Transverse colon (tissue), 4 donors: ENCODE measurements at regions not wholly inside any gene's neighbourhood (a gene's known extent, or its start where the extent isn't known, plus 50 kb on each side); places are given as distances from the start of the nearest gene placed in this dataset.

Experiments used
- DNase-seq: peaks from one replicate; pipeline ENCODE4 v3.0.0-alpha.2; 2019
- H3K27ac ChIP-seq, 4 donors: fragments of 200-600 bp; sonication (generic); 2 replicates each; pipeline ENCODE4 v1.5.1; 2016 to 2018; ENCODE audit warnings: inconsistent platforms in 4 of 4
- H3K27me3 ChIP-seq: fragments of 200-600 bp; sonication (generic); 2 replicates; pipeline ENCODE4 v1.5.1; 2017; ENCODE audit warnings: inconsistent platforms
- H3K36me3 ChIP-seq, 4 donors: fragments of 200-600 bp; sonication (generic); 2 replicates each; pipeline ENCODE4 v1.5.1; 2017 to 2019; ENCODE audit warnings: inconsistent platforms in 4 of 4
- H3K4me1 ChIP-seq, 4 donors: fragments of 200-600 bp; sonication (generic); 2 replicates each; pipeline ENCODE4 v1.5.1; 2017 to 2020; ENCODE audit warnings: inconsistent platforms in 4 of 4
- H3K4me3 ChIP-seq, 4 donors: fragments of 200-600 bp; sonication (generic); 1 replicate in 1 of 4; 2 replicates in 3 of 4; pipeline versions ENCODE4 v1.5.1 to v1.6.1; 2017 to 2019; ENCODE audit warnings: inconsistent platforms in 4 of 4
- H3K9me3 ChIP-seq, 2 donors: fragments of 200-600 bp; sonication (generic); 2 replicates each; pipeline ENCODE4 v1.5.1; 2017 to 2019; ENCODE audit warnings: inconsistent platforms in 2 of 2
- CTCF ChIP-seq, 5 experiments: fragments of 200-600 bp in 3 of 5; fragments of 450-650 bp in 2 of 5; sonication (generic) in 3 of 5; IDR thresholded peaks; 1 replicate in 2 of 5; 2 replicates in 3 of 5; pipeline ENCODE4 v1.5.1; 2016 to 2017; ENCODE audit warnings: antibody characterized with exemption in 5 of 5, inconsistent platforms in 3 of 5, mild to moderate bottlenecking in 2 of 5, moderate library complexity in 1 of 5
- EP300 ChIP-seq: sonication (generic); formaldehyde crosslinking; IDR thresholded peaks from one replicate; pipeline ENCODE4 v1.6.1; 2017; ENCODE audit warnings: antibody characterized with exemption, low read depth
- POLR2A ChIP-seq: fragments of 450-650 bp; IDR thresholded peaks from one replicate; pipeline ENCODE4 v1.6.1; 2016; ENCODE audit warnings: antibody characterized with exemption, mild to moderate bottlenecking, moderate library complexity
- POLR2AphosphoS5 ChIP-seq, 3 donors: sonication (generic); formaldehyde crosslinking; IDR thresholded peaks; one replicate each; pipeline ENCODE4 v1.6.1; 2016; ENCODE audit warnings: antibody characterized with exemption in 3 of 3
- WGBS, 2 donors: methylation state at CpG; one replicate each; pipeline ENCODE4 v1.1.5; 2018; ENCODE audit warnings: low coverage in 1 of 2; 5-methylcytosine and 5-hydroxymethylcytosine counted together
- in situ Hi-C, 4 donors: fragments of 200-750 bp; cut with MboI; loops; one replicate each; pipeline versions ENCODE4 v1.15.0 to v1.15.1; 2017; ENCODE audit warnings: low sequenced_read_pairs in 3 of 4, low pct_ligation_motif_present in 1 of 4, low pct_unique_long_range_greater_than_20kb in 1 of 4
- intact Hi-C: fragments of 100-400 bp; cut with DNase I; formaldehyde crosslinking; loops from one replicate; pipeline ENCODE4 v1.15.1; 2023; ENCODE audit warnings: low total_unique reads

- TF ChIP-seq CTCF (IDR thresholded peaks at IDR 0.05) (no peak), POLR2AphosphoS5 (IDR thresholded peaks at IDR 0.05) (no peak)
- in situ Hi-C loops, result loop anchor here in 1 of 4 donors (25.0 kb wide), 1 partner anchor 105 kb away; no protein-coding TSS in a partner anchor
Observed at GRCh38 chrY:8342173-8342572, 995.1 kb upstream of the TSPY4 start.

GRCh38 chrY:8351241-8351640 lies 986.0 kb upstream of the TSPY4 start:
- intact Hi-C loops, result no loop called here

More at GRCh38 chrY:8342173-8342572, 995.1 kb upstream of the TSPY4 start:
- Histone ChIP-seq H3K4me1 (no peaks in the 10 kb centered on the region), H3K9me3 (no peaks in the 10 kb centered on the region), H3K27ac (no peak overlapping the region), H3K36me3 (no peaks in the 10 kb centered on the region), H3K4me3 (no peak overlapping the region), H3K27me3 (no peaks in the 10 kb centered on the region)
- DNase-seq, result no peak
- WGBS, 2 donors, result 90% methylated on average over 2 of the region's 2 CpGs; no CpG with 5 or more reads in 1 of the 2 donors
- intact Hi-C loops, result no loop called here

GRCh38 chrY:8352201-8352600 lies 985.1 kb upstream of the TSPY4 start:
- no peaks in the 10 kb centered on the region for H3K9me3 ChIP-seq
- in situ Hi-C loops (loop anchor here in 1 of 4 donors (25.0 kb wide), 1 partner anchor 110 kb away; no protein-coding TSS in a partner anchor), intact Hi-C loops (no loop called here)
- no peak overlapping the region for H3K4me3 ChIP-seq
- no peaks in the 10 kb centered on the region for H3K27me3 ChIP-seq
- no peaks in the 10 kb centered on the region for H3K4me1 ChIP-seq
- no peaks in the 10 kb centered on the region for H3K36me3 ChIP-seq
- WGBS, 2 donors, result no CpG with 5 or more reads among the region's 2 CpGs
- no peak for TF ChIP-seq POLR2A
- no peak for TF ChIP-seq POLR2AphosphoS5 (IDR thresholded peaks at IDR 0.05)
- no peak for TF ChIP-seq CTCF (IDR thresholded peaks at IDR 0.05)
- TF ChIP-seq EP300, result no peak
- no peak overlapping the region for H3K27ac ChIP-seq
- DNase-seq, result no peak

More at GRCh38 chrY:8351241-8351640, 986.0 kb upstream of the TSPY4 start:
- TF ChIP-seq POLR2AphosphoS5 (IDR thresholded peaks at IDR 0.05), result no peak
- no peak for TF ChIP-seq EP300
- no peak for TF ChIP-seq CTCF (IDR thresholded peaks at IDR 0.05)
- TF ChIP-seq POLR2A, result no peak
- no peak overlapping the region for H3K4me3 ChIP-seq
- DNase-seq, result no peak
- H3K36me3 ChIP-seq, result no peaks in the 10 kb centered on the region
- no peaks in the 10 kb centered on the region for H3K27me3 ChIP-seq
- H3K27ac ChIP-seq, result no peak overlapping the region
- H3K4me1 ChIP-seq, result no peaks in the 10 kb centered on the region
- in situ Hi-C loops, result loop anchor here in 1 of 4 donors (25.0 kb wide), 1 partner anchor 111 kb away; no protein-coding TSS in a partner anchor
- WGBS, 2 donors, result 86% methylated on average over 1 of the region's 1 CpG; no CpG with 5 or more reads in 1 of the 2 donors
- H3K9me3 ChIP-seq, result no peaks in the 10 kb centered on the region

GRCh38 chrY:8358161-8358560 lies 979.1 kb upstream of the TSPY4 start:
- no peaks in the 10 kb centered on the region for H3K4me1 ChIP-seq
- TF ChIP-seq POLR2AphosphoS5 (IDR thresholded peaks at IDR 0.05), result no peak
- no peak for TF ChIP-seq POLR2A
- no peak for TF ChIP-seq EP300
- TF ChIP-seq CTCF (IDR thresholded peaks at IDR 0.05), result no peak
- DNase-seq, result no peak
- no peaks in the 10 kb centered on the region for H3K9me3 ChIP-seq
- H3K27me3 ChIP-seq, result no peaks in the 10 kb centered on the region
- H3K27ac ChIP-seq, result no peak overlapping the region
- no peaks in the 10 kb centered on the region for H3K36me3 ChIP-seq
- no peak overlapping the region for H3K4me3 ChIP-seq
- intact Hi-C loops, result no loop called here
- in situ Hi-C loops, result loop anchor here in 1 of 4 donors (25.0 kb wide), 1 partner anchor 104 kb away; no protein-coding TSS in a partner anchor
